ENCODE measurements at regions not wholly inside any gene's neighbourhood (a gene's known extent, or its start where the extent isn't known, plus 50 kb on each side); places are given as distances from the start of the nearest gene placed in this dataset.

GRCh38 chr11:128259816-128260215, 327.5 kb downstream of the ETS1 start:
- H3K4me3 ChIP-seq (ENCODE audit: low read length in 3 of 3) = no peak overlapping the region
- no peak overlapping the region for H3K9ac ChIP-seq (ENCODE audit: low read depth in 1 of 3, low read length in 3 of 3)
- H3K27ac ChIP-seq (ENCODE audit: low read depth, low read length) = no peak overlapping the region
- no peaks in the 10 kb centered on the region for H3K27me3 ChIP-seq (ENCODE audit: control insufficient read depth in 3 of 3, insufficient read depth in 3 of 3, low read length in 3 of 3)
- no peaks in the 10 kb centered on the region for H3K9me3 ChIP-seq (ENCODE audit: control insufficient read depth in 3 of 3, low read length in 3 of 3)
- peaks cover 0 to 4% (median 0%) of the 10 kb centered on the region in 3 donors for H3K4me1 ChIP-seq (ENCODE audit: control insufficient read depth in 3 of 3, insufficient read depth in 3 of 3, low read length in 3 of 3)
- no peaks in the 10 kb centered on the region for H3K36me3 ChIP-seq (ENCODE audit: control insufficient read depth in 3 of 3, insufficient read depth in 3 of 3, low read length in 3 of 3)

GRCh38 chr11:128254941-128255340, 332.4 kb downstream of the ETS1 start:
- H3K36me3 ChIP-seq (ENCODE audit: control insufficient read depth in 3 of 3, insufficient read depth in 3 of 3, low read length in 3 of 3) = no peaks in the 10 kb centered on the region
- H3K9me3 ChIP-seq (ENCODE audit: control insufficient read depth in 3 of 3, low read length in 3 of 3) = no peaks in the 10 kb centered on the region
- H3K4me1 ChIP-seq (ENCODE audit: control insufficient read depth in 3 of 3, insufficient read depth in 3 of 3, low read length in 3 of 3) = no peaks in the 10 kb centered on the region
- H3K27ac ChIP-seq (ENCODE audit: low read depth, low read length) = no peak overlapping the region
- H3K9ac ChIP-seq (ENCODE audit: low read depth in 1 of 3, low read length in 3 of 3) = no peak overlapping the region
- no peaks in the 10 kb centered on the region for H3K27me3 ChIP-seq (ENCODE audit: control insufficient read depth in 3 of 3, insufficient read depth in 3 of 3, low read length in 3 of 3)
- no peak overlapping the region for H3K4me3 ChIP-seq (ENCODE audit: low read length in 3 of 3)

GRCh38 chr11:128251140-128251539, 336.2 kb downstream of the ETS1 start:
- Histone ChIP-seq H3K4me1 (ENCODE audit: control insufficient read depth in 3 of 3, insufficient read depth in 3 of 3, low read length in 3 of 3) (no peaks in the 10 kb centered on the region), H3K27ac (ENCODE audit: low read depth, low read length) (no peak overlapping the region), H3K27me3 (ENCODE audit: control insufficient read depth in 3 of 3, insufficient read depth in 3 of 3, low read length in 3 of 3) (no peaks in the 10 kb centered on the region), H3K9ac (ENCODE audit: low read depth in 1 of 3, low read length in 3 of 3) (no peak overlapping the region), H3K4me3 (ENCODE audit: low read length in 3 of 3) (no peak overlapping the region), H3K36me3 (ENCODE audit: control insufficient read depth in 3 of 3, insufficient read depth in 3 of 3, low read length in 3 of 3) (no peaks in the 10 kb centered on the region), H3K9me3 (ENCODE audit: control insufficient read depth in 3 of 3, low read length in 3 of 3) (no peaks in the 10 kb centered on the region)

GRCh38 chr11:128250482-128250881, 336.9 kb downstream of the ETS1 start:
- Histone ChIP-seq H3K4me1 (ENCODE audit: control insufficient read depth in 3 of 3, insufficient read depth in 3 of 3, low read length in 3 of 3) (no peaks in the 10 kb centered on the region), H3K27ac (ENCODE audit: low read depth, low read length) (no peak overlapping the region), H3K9me3 (ENCODE audit: control insufficient read depth in 3 of 3, low read length in 3 of 3) (no peaks in the 10 kb centered on the region)

GRCh38 chr11:128246810-128247594, 340.4 kb downstream of the ETS1 start:
- no peaks in the 10 kb centered on the region for H3K27me3 ChIP-seq (ENCODE audit: control insufficient read depth in 3 of 3, insufficient read depth in 3 of 3, low read length in 3 of 3)
- H3K36me3 ChIP-seq (ENCODE audit: control insufficient read depth in 3 of 3, insufficient read depth in 3 of 3, low read length in 3 of 3) = no peaks in the 10 kb centered on the region
- no peaks in the 10 kb centered on the region for H3K9me3 ChIP-seq (ENCODE audit: control insufficient read depth in 3 of 3, low read length in 3 of 3)
- H3K9ac ChIP-seq (ENCODE audit: low read depth in 1 of 3, low read length in 3 of 3) = no peak overlapping the region
- no peak overlapping the region for H3K27ac ChIP-seq (ENCODE audit: low read depth, low read length)
- no peaks in the 10 kb centered on the region for H3K4me1 ChIP-seq (ENCODE audit: control insufficient read depth in 3 of 3, insufficient read depth in 3 of 3, low read length in 3 of 3)
- no peak overlapping the region for H3K4me3 ChIP-seq (ENCODE audit: low read length in 3 of 3)

More at GRCh38 chr11:128250482-128250881, 336.9 kb downstream of the ETS1 start:
- H3K36me3 ChIP-seq (ENCODE audit: control insufficient read depth in 3 of 3, insufficient read depth in 3 of 3, low read length in 3 of 3) = no peaks in the 10 kb centered on the region
- no peak overlapping the region for H3K4me3 ChIP-seq (ENCODE audit: low read length in 3 of 3)
- no peak overlapping the region for H3K9ac ChIP-seq (ENCODE audit: low read depth in 1 of 3, low read length in 3 of 3)
- no peaks in the 10 kb centered on the region for H3K27me3 ChIP-seq (ENCODE audit: control insufficient read depth in 3 of 3, insufficient read depth in 3 of 3, low read length in 3 of 3)

- Histone ChIP-seq H3K4me1 (ENCODE audit: control insufficient read depth in 3 of 3, insufficient read depth in 3 of 3, low read length in 3 of 3) (no peaks in the 10 kb centered on the region), H3K27ac (ENCODE audit: low read depth, low read length) (no peak overlapping the region), H3K36me3 (ENCODE audit: control insufficient read depth in 3 of 3, insufficient read depth in 3 of 3, low read length in 3 of 3) (no peaks in the 10 kb centered on the region), H3K4me3 (ENCODE audit: low read length in 3 of 3) (no peak overlapping the region), H3K9ac (ENCODE audit: low read depth in 1 of 3, low read length in 3 of 3) (no peak overlapping the region), H3K27me3 (ENCODE audit: control insufficient read depth in 3 of 3, insufficient read depth in 3 of 3, low read length in 3 of 3) (no peaks in the 10 kb centered on the region), H3K9me3 (ENCODE audit: control insufficient read depth in 3 of 3, low read length in 3 of 3) (no peaks in the 10 kb centered on the region)
Observed at GRCh38 chr11:128246364-128246801, 341.0 kb downstream of the ETS1 start.

- Histone ChIP-seq H3K27ac (ENCODE audit: low read depth, low read length) (no peak overlapping the region), H3K4me3 (ENCODE audit: low read length in 3 of 3) (no peak overlapping the region), H3K27me3 (ENCODE audit: control insufficient read depth in 3 of 3, insufficient read depth in 3 of 3, low read length in 3 of 3) (no peaks in the 10 kb centered on the region), H3K9ac (ENCODE audit: low read depth in 1 of 3, low read length in 3 of 3) (no peak overlapping the region), H3K36me3 (ENCODE audit: control insufficient read depth in 3 of 3, insufficient read depth in 3 of 3, low read length in 3 of 3) (no peaks in the 10 kb centered on the region), H3K4me1 (ENCODE audit: control insufficient read depth in 3 of 3, insufficient read depth in 3 of 3, low read length in 3 of 3) (no peaks in the 10 kb centered on the region), H3K9me3 (ENCODE audit: control insufficient read depth in 3 of 3, low read length in 3 of 3) (no peaks in the 10 kb centered on the region)
Observed at GRCh38 chr11:128244871-128245270, 342.5 kb downstream of the ETS1 start.

GRCh38 chr11:128242451-128242850, 344.9 kb downstream of the ETS1 start:
- Histone ChIP-seq H3K27me3 (ENCODE audit: control insufficient read depth in 3 of 3, insufficient read depth in 3 of 3, low read length in 3 of 3) (no peaks in the 10 kb centered on the region), H3K9ac (ENCODE audit: low read depth in 1 of 3, low read length in 3 of 3) (no peak overlapping the region)

GRCh38 chr11:128240546-128240945, 346.8 kb downstream of the ETS1 start:
- H3K4me1 ChIP-seq (ENCODE audit: control insufficient read depth in 3 of 3, insufficient read depth in 3 of 3, low read length in 3 of 3) = no peaks in the 10 kb centered on the region
- no peak overlapping the region for H3K27ac ChIP-seq (ENCODE audit: low read depth, low read length)
- H3K9ac ChIP-seq (ENCODE audit: low read depth in 1 of 3, low read length in 3 of 3) = no peak overlapping the region
- no peaks in the 10 kb centered on the region for H3K36me3 ChIP-seq (ENCODE audit: control insufficient read depth in 3 of 3, insufficient read depth in 3 of 3, low read length in 3 of 3)
- H3K9me3 ChIP-seq (ENCODE audit: control insufficient read depth in 3 of 3, low read length in 3 of 3) = no peaks in the 10 kb centered on the region
- no peak overlapping the region for H3K4me3 ChIP-seq (ENCODE audit: low read length in 3 of 3)
- H3K27me3 ChIP-seq (ENCODE audit: control insufficient read depth in 3 of 3, insufficient read depth in 3 of 3, low read length in 3 of 3) = no peaks in the 10 kb centered on the region

More at GRCh38 chr11:128242451-128242850, 344.9 kb downstream of the ETS1 start:
- no peaks in the 10 kb centered on the region for H3K9me3 ChIP-seq (ENCODE audit: control insufficient read depth in 3 of 3, low read length in 3 of 3)
- H3K4me3 ChIP-seq (ENCODE audit: low read length in 3 of 3) = no peak overlapping the region
- H3K27ac ChIP-seq (ENCODE audit: low read depth, low read length) = no peak overlapping the region
- no peaks in the 10 kb centered on the region for H3K4me1 ChIP-seq (ENCODE audit: control insufficient read depth in 3 of 3, insufficient read depth in 3 of 3, low read length in 3 of 3)
- H3K36me3 ChIP-seq (ENCODE audit: control insufficient read depth in 3 of 3, insufficient read depth in 3 of 3, low read length in 3 of 3) = no peaks in the 10 kb centered on the region

GRCh38 chr11:128239306-128239705, 348.1 kb downstream of the ETS1 start:
- no peak overlapping the region for H3K4me3 ChIP-seq (ENCODE audit: low read length in 3 of 3)
- no peaks in the 10 kb centered on the region for H3K36me3 ChIP-seq (ENCODE audit: control insufficient read depth in 3 of 3, insufficient read depth in 3 of 3, low read length in 3 of 3)
- no peak overlapping the region for H3K9ac ChIP-seq (ENCODE audit: low read depth in 1 of 3, low read length in 3 of 3)
- no peak overlapping the region for H3K27ac ChIP-seq (ENCODE audit: low read depth, low read length)
- no peaks in the 10 kb centered on the region for H3K4me1 ChIP-seq (ENCODE audit: control insufficient read depth in 3 of 3, insufficient read depth in 3 of 3, low read length in 3 of 3)
- H3K27me3 ChIP-seq (ENCODE audit: control insufficient read depth in 3 of 3, insufficient read depth in 3 of 3, low read length in 3 of 3) = no peaks in the 10 kb centered on the region
- no peaks in the 10 kb centered on the region for H3K9me3 ChIP-seq (ENCODE audit: control insufficient read depth in 3 of 3, low read length in 3 of 3)
